CD4-positive, alpha-beta T cell treated with Interleukin-15 for 1 hour (primary cell): ENCODE measurements at regions not wholly inside any gene's neighbourhood (a gene's known extent, or its start where the extent isn't known, plus 50 kb on each side); places are given as distances from the start of the nearest gene placed in this dataset.
"Not testable (repeated sequence)": the region's sequence is repeated elsewhere in the genome, so short reads cannot be mapped to it uniquely, and the experiment has no call there.

Experiments used
- DNase-seq: peaks from one replicate; pipeline ENCODE4 v3.0.0-alpha.2; 2020

- DNase-seq = no peak
Measured at GRCh38 chr2:240191001-240191400, 50.5 kb upstream of the OTOS start.

GRCh38 chr2:240192661-240193060 is 52.2 kb upstream of the OTOS start:
- DNase-seq = no peak

GRCh38 chr2:240194341-240194762 is 53.9 kb upstream of the OTOS start:
- not testable (repeated sequence) for DNase-seq

GRCh38 chr2:240195316-240195861 is 54.9 kb upstream of the OTOS start:
- no peak for DNase-seq

GRCh38 chr2:240196716-240197461 is 56.4 kb upstream of the OTOS start:
- no peak for DNase-seq

GRCh38 chr2:240197462-240198139 is 57.1 kb upstream of the OTOS start:
- DNase-seq = no peak

GRCh38 chr2:240198226-240198625 is 57.8 kb upstream of the OTOS start:
- no peak for DNase-seq

- DNase-seq = no peak
Measured at GRCh38 chr2:240199133-240199870, 58.8 kb upstream of the OTOS start.

- DNase-seq = no peak
Measured at GRCh38 chr2:240200230-240201051, 60.0 kb upstream of the OTOS start.

- no peak for DNase-seq
Measured at GRCh38 chr2:240201866-240202265, 61.4 kb upstream of the OTOS start.

- no peak for DNase-seq
Measured at GRCh38 chr2:240202586-240202985, 62.1 kb upstream of the OTOS start.

GRCh38 chr2:240203031-240203787 is 62.8 kb upstream of the OTOS start:
- no peak for DNase-seq

- no peak for DNase-seq
Measured at GRCh38 chr2:240203788-240204270, 63.4 kb upstream of the OTOS start.

- DNase-seq = no peak
Measured at GRCh38 chr2:240204431-240205276, 64.2 kb upstream of the OTOS start.

GRCh38 chr2:240205348-240205747 is 64.9 kb upstream of the OTOS start:
- no peak for DNase-seq

GRCh38 chr2:240205772-240206171 is 65.3 kb upstream of the OTOS start:
- no peak for DNase-seq

- no peak for DNase-seq
Measured at GRCh38 chr2:240206630-240207029, 66.2 kb upstream of the OTOS start.

- no peak for DNase-seq
Measured at GRCh38 chr2:240207661-240208060, 67.2 kb upstream of the OTOS start.

GRCh38 chr2:240208096-240208495 is 67.6 kb upstream of the OTOS start:
- no peak for DNase-seq

GRCh38 chr2:240208631-240209211 is 68.3 kb upstream of the OTOS start:
- no peak for DNase-seq
